Ovary (tissue), 7 donors: ENCODE measurements at regions not wholly inside any gene's neighbourhood (a gene's known extent, or its start where the extent isn't known, plus 50 kb on each side); places are given as distances from the start of the nearest gene placed in this dataset.

ENCODE experiments used
- DNase-seq, 5 donors: peaks; one replicate each; pipeline ENCODE4 v3.0.0-alpha.2; 2019 to 2020
- H3K27ac ChIP-seq, 2 donors: fragments of 200-600 bp; one replicate each; pipeline versions ENCODE4 v1.5.1 to v1.8.0; 2019 to 2022
- H3K27me3 ChIP-seq: fragments of 200-600 bp; one replicate; pipeline ENCODE4 v1.8.0; 2022
- H3K36me3 ChIP-seq: fragments of 200-600 bp; sonication (generic); one replicate; pipeline ENCODE4 v1.5.1; 2019
- H3K4me1 ChIP-seq: one replicate; pipeline ENCODE4 v1.8.1; 2013; ENCODE audit warnings: mild to moderate bottlenecking, moderate library complexity; ENCODE audit not compliant: insufficient read depth
- H3K4me3 ChIP-seq: fragments of 200-600 bp; sonication (generic); one replicate; pipeline ENCODE4 v1.5.1; 2017
- H3K9me3 ChIP-seq, 2 donors: fragments of 200-600 bp in 1 of 2; sonication (generic) in 1 of 2; one replicate each; pipeline versions ENCODE4 v1.5.1 to v1.8.1; 2013 to 2019; ENCODE audit warnings: mild to moderate bottlenecking in 1 of 2, moderate library complexity in 1 of 2
- CTCF ChIP-seq, 3 donors: fragments of 450-650 bp in 2 of 3; fragments of 200-600 bp in 1 of 3; IDR thresholded peaks; one replicate each; pipeline versions ENCODE4 v1.5.1 to v1.8.0; 2016 to 2022; ENCODE audit warnings: antibody characterized with exemption in 3 of 3, mild to moderate bottlenecking in 1 of 3
- EP300 ChIP-seq: sonication (generic); formaldehyde crosslinking; IDR thresholded peaks from one replicate; pipeline ENCODE4 v1.6.1; 2017; ENCODE audit warnings: antibody characterized with exemption
- POLR2A ChIP-seq: fragments of 450-650 bp; IDR thresholded peaks from one replicate; pipeline ENCODE4 v1.6.1; 2017; ENCODE audit warnings: antibody characterized with exemption, mild to moderate bottlenecking, moderate library complexity
- WGBS, 3 donors: extraction: QIAGEN DNeasy Blood & Tissue Kit in 1 of 3; methylation state at CpG; one replicate each; pipeline versions ENCODE4 v1.1.5 to v1.1.7; 2013 to 2017; 5-methylcytosine and 5-hydroxymethylcytosine counted together
- intact Hi-C, 4 donors: fragments of 100-400 bp; cut with DNase I; formaldehyde crosslinking; loops; one replicate each; pipeline versions ENCODE4 v1.11.0 to v1.15.1; 2022 to 2023
- donor health status: DM: no; HTN: no; CAD: no; lungs with moderate emphysema.
- donor health status: DM: no; HTN: no; CAD: no.
- donor health status: Bipolar disorder and iron deficiency.
- donor health status: DM: no; HTN: no; CAD: no.
- donor health status: DM: yes; HTN: yes; CAD: no.

DNA sequence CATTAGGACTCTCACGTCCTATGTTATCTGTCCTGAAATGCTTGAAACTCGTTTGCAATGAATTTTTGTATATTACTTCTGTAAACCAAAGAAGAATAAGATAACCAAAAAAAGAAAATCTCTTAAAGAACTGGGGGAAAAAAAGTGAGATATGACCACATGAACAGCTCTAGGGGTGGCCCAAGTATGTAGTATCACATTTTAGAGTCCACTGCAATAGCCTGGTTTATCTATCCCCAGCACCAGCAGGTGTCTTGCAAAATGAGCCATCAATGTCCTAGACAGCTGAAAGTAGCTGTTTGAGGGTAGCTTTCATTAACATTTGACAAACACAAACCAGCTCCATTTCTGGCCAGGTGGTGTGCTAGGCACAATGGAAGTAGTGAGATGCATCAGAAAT, 102.8 kb downstream of the PXDC1 start:
- H3K4me3 ChIP-seq = no peak overlapping the region
- no peaks in the 10 kb centered on the region for H3K9me3 ChIP-seq
- intact Hi-C loops = no loop called here
- DNase-seq = no peak
- TF ChIP-seq CTCF (IDR thresholded peaks at IDR 0.05) (no peak), EP300 (no peak), POLR2A (no peak)
- no peaks in the 10 kb centered on the region for H3K27me3 ChIP-seq
- H3K4me1 ChIP-seq = no peaks in the 10 kb centered on the region
- no peak overlapping the region for H3K27ac ChIP-seq
- H3K36me3 ChIP-seq = no peaks in the 10 kb centered on the region
- 40 to 57% (median 52%) methylated on average over 2 of the region's 2 CpGs for WGBS, 3 donors

- WGBS, 3 donors = 90 to 92% (median 91%) methylated on average over 27 of the region's 27 CpGs
- Histone ChIP-seq H3K27me3 (no peaks in the 10 kb centered on the region), H3K27ac (no peak overlapping the region), H3K4me1 (no peaks in the 10 kb centered on the region), H3K9me3 (no peaks in the 10 kb centered on the region), H3K4me3 (no peak overlapping the region), H3K36me3 (no peaks in the 10 kb centered on the region)
- DNase-seq = no peak
- intact Hi-C loops = no loop called here
- TF ChIP-seq EP300 (no peak), POLR2A (no peak), CTCF (IDR thresholded peaks at IDR 0.05) (no peak)
These were observed 104.7 kb downstream of the PXDC1 start for GRCh38 chr6:3646616-3647362.

DNA sequence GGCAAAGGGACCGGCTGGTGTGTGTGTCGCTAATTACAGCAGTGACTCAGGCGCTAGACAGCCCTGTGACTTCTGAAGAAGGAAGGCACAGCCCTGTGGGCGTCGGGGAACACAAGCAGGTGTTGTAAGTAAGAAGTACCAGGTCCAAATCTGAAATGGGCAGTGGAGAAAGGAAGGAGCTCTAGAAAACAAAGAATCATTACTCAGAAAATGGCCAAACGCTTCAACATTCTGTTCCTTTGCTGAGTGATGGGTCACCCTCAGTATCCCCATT, 106.8 kb downstream of the PXDC1 start:
- no peaks in the 10 kb centered on the region for H3K4me1 ChIP-seq
- 81 to 85% (median 84%) methylated on average over 6 of the region's 6 CpGs for WGBS, 3 donors
- no peaks in the 10 kb centered on the region for H3K9me3 ChIP-seq
- H3K36me3 ChIP-seq = no peaks in the 10 kb centered on the region
- H3K27ac ChIP-seq = no peak overlapping the region
- TF ChIP-seq EP300 (no peak), POLR2A (no peak), CTCF (IDR thresholded peaks at IDR 0.05) (no peak)
- no peak for DNase-seq
- H3K27me3 ChIP-seq = no peaks in the 10 kb centered on the region
- no peak overlapping the region for H3K4me3 ChIP-seq
- intact Hi-C loops = no loop called here

- DNase-seq = no peak
- TF ChIP-seq POLR2A = no peak
- TF ChIP-seq CTCF (IDR thresholded peaks at IDR 0.05) = no peak
- TF ChIP-seq EP300 = no peak
- H3K27ac ChIP-seq = no peak overlapping the region
- no peaks in the 10 kb centered on the region for H3K4me1 ChIP-seq
- H3K27me3 ChIP-seq = no peaks in the 10 kb centered on the region
- H3K4me3 ChIP-seq = no peak overlapping the region
- WGBS, 3 donors = 68 to 76% (median 74%) methylated on average over 10 of the region's 10 CpGs
- H3K36me3 ChIP-seq = no peaks in the 10 kb centered on the region
- H3K9me3 ChIP-seq = no peaks in the 10 kb centered on the region
- intact Hi-C loops = no loop called here
These were observed 107.4 kb downstream of the PXDC1 start for GRCh38 chr6:3643921-3644738.
